Coronary artery (tissue), 2 donors: ENCODE measurements at regions not wholly inside any gene's neighbourhood (a gene's known extent, or its start where the extent isn't known, plus 50 kb on each side); places are given as distances from the start of the nearest gene placed in this dataset.

ENCODE experiments used
- DNase-seq: peaks from one replicate; pipeline ENCODE4 v3.0.0-alpha.2; 2017; ENCODE audit warnings: low spot score
- H3K27ac ChIP-seq, 2 donors: fragments of 200-600 bp; sonication (generic); one replicate each; pipeline ENCODE4 v1.5.1; 2016 to 2019
- H3K4me3 ChIP-seq: fragments of 200-600 bp; sonication (generic); 2 replicates; pipeline ENCODE4 v1.5.1; 2016; ENCODE audit warnings: mild to moderate bottlenecking, moderate library complexity
- CTCF ChIP-seq: fragments of 200-600 bp; sonication (generic); IDR thresholded peaks from one replicate; pipeline ENCODE4 v1.5.1; 2019; ENCODE audit warnings: antibody characterized with exemption

- no peak for TF ChIP-seq CTCF
- DNase-seq = no peak
- H3K27ac ChIP-seq = no peak overlapping the region
- H3K4me3 ChIP-seq = no peak overlapping the region
Observed at GRCh38 chr7:16933296-16934279, 51.8 kb upstream of the AGR3 start.

GRCh38 chr7:16934722-16935340 lies 53.0 kb upstream of the AGR3 start:
- Histone ChIP-seq H3K27ac (no peak overlapping the region), H3K4me3 (no peak overlapping the region)
- DNase-seq = no peak
- no peak for TF ChIP-seq CTCF

GRCh38 chr7:16935341-16935735 lies 53.6 kb upstream of the AGR3 start:
- no peak for DNase-seq
- no peak overlapping the region for H3K27ac ChIP-seq
- no peak for TF ChIP-seq CTCF
- H3K4me3 ChIP-seq = no peak overlapping the region

- no peak for TF ChIP-seq CTCF
- H3K4me3 ChIP-seq = no peak overlapping the region
- DNase-seq = no peak
- no peak overlapping the region for H3K27ac ChIP-seq
Observed at GRCh38 chr7:16936626-16937422, 55.0 kb upstream of the AGR3 start.

GRCh38 chr7:16939161-16939560 lies 57.4 kb upstream of the AGR3 start:
- no peak for TF ChIP-seq CTCF
- no peak for DNase-seq
- no peak overlapping the region for H3K27ac ChIP-seq
- no peak overlapping the region for H3K4me3 ChIP-seq

- no peak for TF ChIP-seq CTCF
- DNase-seq = no peak
- H3K4me3 ChIP-seq = no peak overlapping the region
- no peak overlapping the region for H3K27ac ChIP-seq
Observed at GRCh38 chr7:16940776-16941175, 59.0 kb upstream of the AGR3 start.
